Ishikawa (cell line): ENCODE measurements at regions not wholly inside any gene's neighbourhood (a gene's known extent, or its start where the extent isn't known, plus 50 kb on each side); places are given as distances from the start of the nearest gene placed in this dataset.
A peak's percentile ranks its signal among the peaks of the same experiment; 100 is the strongest.

Experiments
- CEBPB ChIP-seq: IDR thresholded peaks from 2 replicates; pipeline ENCODE4 v1.6.1; 2012
- CREB1 ChIP-seq: IDR thresholded peaks from 2 replicates; pipeline ENCODE4 v1.6.1; 2012; ENCODE audit warnings: low read depth
- EGR1 ChIP-seq: IDR thresholded peaks from 2 replicates; pipeline ENCODE4 v1.6.1; 2012
- EP300 ChIP-seq: IDR thresholded peaks from 2 replicates; pipeline ENCODE4 v1.6.1; 2012; ENCODE audit warnings: borderline replicate concordance
- FOXM1 ChIP-seq: IDR thresholded peaks from 2 replicates; pipeline ENCODE4 v1.6.1; 2012; ENCODE audit warnings: low read depth, borderline replicate concordance
- MAX ChIP-seq: IDR thresholded peaks from 2 replicates; pipeline ENCODE4 v1.6.1; 2012
- NFIC ChIP-seq: IDR thresholded peaks from 2 replicates; pipeline ENCODE4 v1.6.1; 2012
- RAD21 ChIP-seq: IDR thresholded peaks from 2 replicates; pipeline ENCODE4 v1.6.1; 2012; ENCODE audit warnings: low read depth
- REST ChIP-seq: IDR thresholded peaks from 2 replicates; pipeline ENCODE4 v1.6.1; 2012; ENCODE audit warnings: low read depth, mild to moderate bottlenecking
- TAF1 ChIP-seq: IDR thresholded peaks from 2 replicates; pipeline ENCODE4 v1.6.1; 2012; ENCODE audit warnings: low read depth, mild to moderate bottlenecking
- TCF12 ChIP-seq: IDR thresholded peaks from 2 replicates; pipeline ENCODE4 v1.6.1; 2012; ENCODE audit warnings: low read depth
- TEAD4 ChIP-seq: IDR thresholded peaks from 2 replicates; pipeline ENCODE4 v1.6.1; 2012
- USF1 ChIP-seq: IDR thresholded peaks from 2 replicates; pipeline ENCODE4 v1.6.1; 2012
- YY1 ChIP-seq: IDR thresholded peaks from 2 replicates; pipeline ENCODE4 v1.6.1; 2012; ENCODE audit warnings: low read depth
- ZBTB7A ChIP-seq: IDR thresholded peaks from 2 replicates; pipeline ENCODE4 v1.6.1; 2012; ENCODE audit warnings: low read depth

GRCh38 chr5:143629871-143630659, 181.9 kb upstream of the HMHB1 start:
- no peak for TF ChIP-seq REST
- TF ChIP-seq TEAD4: 0 out of 2 replicates have a peak, but pooled peaks have one; percentile 7

- TF ChIP-seq RAD21 (no peak), CEBPB (no peak), YY1 (no peak)
Observed at GRCh38 chr5:143624465-143624864, 187.5 kb upstream of the HMHB1 start.

- TF ChIP-seq EP300: no peak
- no peak for TF ChIP-seq RAD21
- no peak for TF ChIP-seq MAX
- no peak for TF ChIP-seq EGR1
- no peak for TF ChIP-seq TEAD4
- TF ChIP-seq ZBTB7A: no peak
- no peak for TF ChIP-seq TCF12
Observed at GRCh38 chr5:143619040-143619439, 192.9 kb upstream of the HMHB1 start.

GRCh38 chr5:143618141-143618540, 193.8 kb upstream of the HMHB1 start:
- no peak for TF ChIP-seq CEBPB

GRCh38 chr5:143614831-143615230, 197.1 kb upstream of the HMHB1 start:
- TF ChIP-seq EP300 (no peak), TAF1 (no peak), NFIC (no peak), CREB1 (no peak), EGR1 (no peak), TCF12 (no peak), MAX (no peak), TEAD4 (no peak)

- TF ChIP-seq CEBPB: no peak
- TF ChIP-seq CREB1: no peak
- no peak for TF ChIP-seq EP300
- TF ChIP-seq ZBTB7A: no peak
- TF ChIP-seq TAF1: no peak
- no peak for TF ChIP-seq TEAD4
- no peak for TF ChIP-seq FOXM1
- TF ChIP-seq TCF12: no peak
- no peak for TF ChIP-seq REST
- TF ChIP-seq EGR1: no peak
- no peak for TF ChIP-seq MAX
- TF ChIP-seq RAD21: no peak
- no peak for TF ChIP-seq NFIC
- TF ChIP-seq USF1: no peak
- TF ChIP-seq YY1: no peak
Observed at GRCh38 chr5:143613329-143613728, 198.6 kb upstream of the HMHB1 start.

GRCh38 chr5:143610946-143611345, 201.0 kb upstream of the HMHB1 start:
- TF ChIP-seq TEAD4 (no peak), CREB1 (no peak), USF1 (no peak), NFIC (no peak), MAX (no peak), TAF1 (no peak), EP300 (no peak), ZBTB7A (no peak), REST (no peak), TCF12 (no peak), YY1 (no peak), RAD21 (no peak), FOXM1 (no peak), EGR1 (no peak), CEBPB (no peak)
